ENCODE measurements at regions not wholly inside any gene's neighbourhood (a gene's known extent, or its start where the extent isn't known, plus 50 kb on each side); places are given as distances from the start of the nearest gene placed in this dataset.

- no peak overlapping the region for H3K4me2 ChIP-seq (replicated peaks; ENCODE audit: low read depth, low read length, poor library complexity, severe bottlenecking)
- TF ChIP-seq EZH2 (IDR thresholded peaks at IDR 0.05; ENCODE audit: borderline replicate concordance, insufficient read depth, low read depth, low read length, poor library complexity, severe bottlenecking) (no peak), CTCF (IDR thresholded peaks at IDR 0.05) (no peak)
- no peak overlapping the region for H3K4me3 ChIP-seq (ENCODE audit: control extremely low read depth in 1 of 5, extremely low read depth in 1 of 5, insufficient read depth in 1 of 5, low read depth in 2 of 5, low read length in 4 of 5)
- no peaks in the 10 kb centered on the region for H3K27me3 Mint-ChIP-seq
- H3K27me3 ChIP-seq (replicated peaks in 1 of 4; ENCODE audit: control extremely low read depth in 1 of 4, control insufficient read depth in 3 of 4, insufficient read depth in 4 of 4, low read length in 3 of 4) = no peaks in the 10 kb centered on the region
- H3K79me2 ChIP-seq (ENCODE audit: control insufficient read depth, insufficient read depth, low read length) = no peaks in the 10 kb centered on the region
- H2AFZ ChIP-seq (ENCODE audit: insufficient read depth, low read depth, low read length, poor library complexity, severe bottlenecking) = no peak overlapping the region
- H3K9ac ChIP-seq (ENCODE audit: low read length) = no peak overlapping the region
- H3K4me1 ChIP-seq (ENCODE audit: control insufficient read depth in 2 of 2, insufficient read depth in 2 of 2, low read length in 2 of 2) = peaks cover 17 to 19% of the 10 kb centered on the region in 2 donors
- ATAC-seq (ENCODE audit: low read depth) (no peak), DNase-seq (no peak)
- intact Hi-C loops (cut with micrococcal nuclease) = loop anchor here (2.0 to 5.0 kb wide), 3 partner anchors 60 to 189 kb away; no protein-coding TSS in a partner anchor
- no peak overlapping the region for H3K27ac ChIP-seq (ENCODE audit: low read length in 2 of 2)
- H3K9me3 Mint-ChIP-seq (ENCODE audit: insufficient read depth) = no peaks in the 10 kb centered on the region
- H3K4me1 Mint-ChIP-seq = peaks cover 25% of the 10 kb centered on the region
- 88% methylated on average over 2 of the region's 6 CpGs for WGBS (ENCODE audit: insufficient coverage)
- ChIA-PET POLR2A (no interaction called here), CTCF (interaction anchor here (0.7 to 3.9 kb wide), 22 partner anchors 10 to 296 kb away, joined by 3 to 43 read pairs (median 4); partner anchors contain the start of gene HLX)
- H3K9me3 ChIP-seq (ENCODE audit: control extremely low read depth in 1 of 3, control insufficient read depth in 2 of 3, insufficient read depth in 1 of 3, low read length in 2 of 3) = no peaks in the 10 kb centered on the region
- H4K20me1 ChIP-seq (ENCODE audit: control insufficient read depth, insufficient read depth, low read length, poor library complexity, severe bottlenecking) = no peaks in the 10 kb centered on the region
- no peaks in the 10 kb centered on the region for H3K36me3 ChIP-seq (replicated peaks in 1 of 2; ENCODE audit: control extremely low read depth in 1 of 2, control insufficient read depth in 1 of 2, extremely low read depth in 1 of 2, insufficient read depth in 2 of 2, low read length in 1 of 2)
- H3K4me3 Mint-ChIP-seq = no peak overlapping the region
- no peak overlapping the region for H3K27ac Mint-ChIP-seq
Observed at GRCh38 chr1:221097479-221098281, 218.4 kb downstream of the HLX start.

Data from B cell (primary cell).